Suppressor macrophage (primary cell): ENCODE measurements at regions not wholly inside any gene's neighbourhood (a gene's known extent, or its start where the extent isn't known, plus 50 kb on each side); places are given as distances from the start of the nearest gene placed in this dataset.

Experiments used
- DNase-seq, 4 experiments: peaks; one replicate each; pipeline ENCODE4 v3.0.0-alpha.2; 2020 to 2022

- peak in 3 of 4 experiments; percentile 2 to 33 (median 8) for DNase-seq
Measured at GRCh38 chr11:32531528-32531927, 52.1 kb upstream of the EIF3M start.

DNA sequence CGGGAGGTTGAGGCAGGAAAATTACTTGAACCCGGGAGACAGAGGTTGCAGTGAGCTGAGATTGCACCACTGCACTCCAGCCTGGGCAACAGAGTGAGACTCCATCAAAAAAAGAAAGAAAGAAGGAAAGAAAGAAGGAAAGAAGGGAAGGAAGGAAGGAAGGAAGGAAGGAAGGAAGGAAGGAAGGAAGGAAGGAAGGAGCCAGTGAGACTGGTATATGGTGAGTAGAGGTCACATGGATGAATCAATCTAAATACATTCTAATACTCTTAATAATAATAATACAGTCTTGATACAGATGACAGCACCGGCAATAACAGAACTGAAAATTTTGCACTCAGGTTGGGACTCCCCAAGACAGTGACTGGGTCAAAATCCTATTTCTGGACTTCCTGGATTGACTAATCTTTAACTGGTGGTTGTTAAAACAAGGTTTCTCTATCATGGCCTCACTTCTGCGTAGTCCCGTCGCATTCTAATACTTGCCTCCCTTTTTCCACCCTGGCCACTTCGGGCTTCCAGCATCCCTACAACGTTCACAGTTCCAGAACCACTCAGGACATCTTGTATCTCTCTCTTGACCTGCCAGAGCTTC lies 53.5 kb upstream of the EIF3M start:
- DNase-seq: peak in 1 of 4 experiments; percentile 32

DNA sequence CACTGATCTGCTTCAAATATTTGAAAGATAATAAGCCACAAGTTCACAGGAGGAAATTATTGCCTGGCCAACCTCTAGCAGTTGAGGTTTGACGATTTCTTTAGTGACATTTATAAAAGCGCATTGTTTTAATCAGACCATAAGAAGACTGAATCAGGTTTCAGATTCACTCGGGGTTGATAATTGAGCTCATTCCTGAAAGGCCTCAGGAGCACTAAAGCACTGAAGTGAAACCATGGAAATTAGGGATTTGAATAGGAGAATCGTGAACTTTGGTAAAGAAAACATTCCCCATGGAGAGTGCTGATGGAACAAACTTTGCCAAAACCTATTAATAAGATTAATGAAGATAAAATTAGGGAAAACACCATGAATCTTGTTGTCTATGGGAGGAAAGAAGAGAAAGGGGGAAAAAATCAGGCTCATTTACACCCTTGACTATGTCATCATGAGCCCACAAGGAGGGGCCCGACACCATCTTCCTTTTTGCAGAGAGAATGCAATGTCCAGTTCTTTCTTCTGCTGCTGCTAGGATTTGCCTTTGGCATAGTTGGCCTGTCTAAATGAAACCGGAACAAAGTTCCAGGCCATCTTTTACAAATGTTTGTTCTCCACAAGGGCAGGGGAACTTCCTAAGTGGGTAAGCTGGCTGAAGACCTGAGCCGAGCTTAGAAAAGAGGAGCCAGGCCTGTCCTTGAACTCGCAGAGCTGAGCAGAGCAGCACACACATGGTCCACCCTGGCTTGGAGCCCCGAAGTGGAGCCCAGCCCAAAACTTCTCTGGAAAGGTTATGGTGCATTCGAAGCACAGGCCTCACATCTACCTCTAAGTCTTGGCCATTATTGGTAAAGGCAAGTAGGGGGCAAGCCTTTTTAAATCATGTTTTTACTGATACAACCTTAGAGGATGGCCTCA lies 56.1 kb upstream of the EIF3M start:
- DNase-seq: no peak

GRCh38 chr11:32526760-32527159 lies 56.9 kb upstream of the EIF3M start:
- DNase-seq: no peak

DNA sequence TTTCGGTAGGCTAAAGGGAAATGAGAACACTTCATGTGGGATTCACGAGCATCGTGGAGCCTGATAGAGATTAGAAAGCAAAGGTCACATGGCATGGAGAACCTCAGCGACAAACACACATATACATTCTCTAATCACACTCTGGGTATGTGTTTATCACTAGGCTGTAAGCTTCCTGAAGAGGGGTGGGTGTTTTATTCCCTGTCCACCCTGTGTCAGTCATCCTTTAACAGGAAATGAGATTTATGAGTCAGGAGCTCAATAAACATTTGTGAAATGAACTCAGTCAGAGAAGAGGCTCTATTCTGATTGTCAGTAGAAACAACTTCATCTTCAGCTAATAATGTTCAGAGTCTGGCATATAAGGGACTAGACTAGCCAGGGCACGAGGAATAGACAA lies 71.7 kb upstream of the EIF3M start:
- no peak for DNase-seq

DNA sequence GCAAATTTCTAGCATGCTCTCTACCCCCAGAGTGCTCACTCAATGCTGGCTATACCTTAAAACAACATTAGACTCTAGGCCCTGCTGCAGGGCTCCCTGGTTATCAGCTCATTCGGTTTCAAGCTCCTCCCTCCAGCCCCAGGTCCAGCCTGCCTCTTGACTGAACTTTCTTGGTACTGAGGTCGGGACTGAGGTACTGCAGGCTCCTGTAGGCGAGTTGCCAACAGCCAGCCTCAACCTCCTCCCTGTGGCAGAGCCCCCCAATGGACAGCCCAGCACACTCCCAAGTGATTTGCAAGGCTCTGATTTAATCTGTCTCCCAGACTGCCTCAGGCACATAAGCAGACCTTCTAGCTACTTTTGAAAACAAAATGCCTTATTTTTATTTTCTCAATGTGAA lies 73.6 kb upstream of the EIF3M start:
- no peak for DNase-seq

GRCh38 chr11:32508780-32509179 lies 73.4 kb upstream of the WT1 start:
- no peak for DNase-seq

GRCh38 chr11:32500001-32500400 lies 64.7 kb upstream of the WT1 start:
- DNase-seq: no peak

- DNase-seq: no peak
Measured at GRCh38 chr11:32497951-32498350, 62.6 kb upstream of the WT1 start.

GRCh38 chr11:32494629-32495028 lies 59.3 kb upstream of the WT1 start:
- DNase-seq: no peak

GRCh38 chr11:32489464-32489863 lies 54.1 kb upstream of the WT1 start:
- DNase-seq: no peak

GRCh38 chr11:32487270-32487669 lies 51.9 kb upstream of the WT1 start:
- peak in 3 of 4 experiments; percentile 8 to 15 (median 11) for DNase-seq

GRCh38 chr11:32485733-32486132 lies 50.4 kb upstream of the WT1 start:
- DNase-seq: no peak
